SK-N-SH (cell line): ENCODE measurements at regions not wholly inside any gene's neighbourhood (a gene's known extent, or its start where the extent isn't known, plus 50 kb on each side); places are given as distances from the start of the nearest gene placed in this dataset.

Experiments
- CTCF ChIA-PET: fragments of 300-600, 350-600 bp; formaldehyde crosslinking; extraction: SDS; loops from one replicate; lab custom pipeline; 2021; lab: Yijun Ruan, JAX
- POLR2A ChIA-PET: fragments of 350-600 bp; sonication (Branson Sonifier 250); formaldehyde crosslinking; extraction: SDS; loops from one replicate; lab custom pipeline; 2020; ENCODE audit warnings: antibody characterized with exemption, inconsistent platforms; lab: Yijun Ruan, JAX
- DNase-seq: peaks from one replicate; pipeline ENCODE4 v3.0.0; 2012
- H2AFZ ChIP-seq: fragments of 200-600 bp; sonication (generic); 2 replicates; pipeline ENCODE4 v1.8.1; 2016; ENCODE audit warnings: antibody characterized with exemption, mild to moderate bottlenecking, low read depth
- H3F3A ChIP-seq: fragments of 200-600 bp; sonication (generic); replicated peaks from 2 replicates; pipeline ENCODE3; 2016; ENCODE audit warnings: antibody characterized with exemption, mild to moderate bottlenecking; ENCODE audit not compliant: insufficient read depth
- H3K27ac ChIP-seq, 2 experiments: fragments of 200-500 bp in 1 of 2; fragments of 200-600 bp in 1 of 2; sonication (Bioruptor generic) in 1 of 2; sonication (generic), shearing (Covaris generic) in 1 of 2; 2 replicates each; pipeline versions ENCODE4 v1.5.1 to v1.6.1; 2014 to 2016; ENCODE audit warnings: low read depth in 2 of 2, inconsistent platforms in 1 of 2, low read length in 1 of 2, mild to moderate bottlenecking in 1 of 2, mixed read lengths in 1 of 2
- H3K27me3 ChIP-seq: fragments of 200-600 bp; sonication (generic), shearing (Covaris generic); 2 replicates; pipeline ENCODE4 v1.6.1; 2016; ENCODE audit warnings: mixed run types; ENCODE audit not compliant: insufficient read depth
- H3K36me3 ChIP-seq, 2 experiments: fragments of 200-500 bp in 1 of 2; fragments of 200-600 bp in 1 of 2; sonication (Bioruptor generic) in 1 of 2; sonication (generic) in 1 of 2; replicated peaks in 1 of 2; 2 replicates each; pipeline versions ENCODE3 to v1.5.1; 2014 to 2016; ENCODE audit warnings: low read length in 1 of 2, mild to moderate bottlenecking in 1 of 2; ENCODE audit not compliant: insufficient read depth in 2 of 2, control insufficient read depth in 1 of 2
- H3K4me1 ChIP-seq, 2 experiments: fragments of 200-500 bp in 1 of 2; fragments of 200-600 bp in 1 of 2; sonication (Bioruptor generic) in 1 of 2; sonication (generic), shearing (Covaris generic) in 1 of 2; 2 replicates each; pipeline versions ENCODE4 v1.5.1 to v1.6.1; 2014 to 2016; ENCODE audit warnings: low read depth in 1 of 2, low read length in 1 of 2, mixed run types in 1 of 2; ENCODE audit not compliant: insufficient read depth in 2 of 2, control insufficient read depth in 1 of 2
- H3K4me2 ChIP-seq: fragments of 200-600 bp; sonication (generic), shearing (Covaris generic); 2 replicates; pipeline ENCODE4 v1.6.1; 2017; ENCODE audit warnings: mixed run types
- H3K4me3 ChIP-seq, 2 experiments: fragments of 200-500 bp in 1 of 2; fragments of 200-600 bp in 1 of 2; sonication (Bioruptor generic) in 1 of 2; sonication (generic), shearing (Covaris generic) in 1 of 2; 2 replicates each; pipeline versions ENCODE4 v1.5.1 to v1.8.1; 2014 to 2016; ENCODE audit warnings: low read depth in 2 of 2, inconsistent platforms in 1 of 2, low read length in 1 of 2, mild to moderate bottlenecking in 1 of 2, mixed read lengths in 1 of 2, moderate library complexity in 1 of 2
- H3K79me2 ChIP-seq: fragments of 200-600 bp; sonication (generic); 2 replicates; pipeline ENCODE4 v1.8.1; 2017; ENCODE audit warnings: mild to moderate bottlenecking; ENCODE audit not compliant: insufficient read depth
- H3K9ac ChIP-seq: fragments of 200-600 bp; sonication (generic); 2 replicates; pipeline ENCODE4 v1.6.1; 2017; ENCODE audit warnings: mixed run types
- H3K9me2 ChIP-seq: fragments of 200-600 bp; sonication (generic); 2 replicates; pipeline ENCODE4 v1.6.1; 2017; ENCODE audit warnings: mixed run types
- H3K9me3 ChIP-seq: fragments of 200-600 bp; sonication (generic); 2 replicates; pipeline ENCODE4 v1.6.1; 2017; ENCODE audit warnings: mixed run types, mild to moderate bottlenecking, moderate library complexity
- H4K20me1 ChIP-seq: fragments of 200-600 bp; sonication (generic); 2 replicates; pipeline ENCODE4 v1.6.1; 2017; ENCODE audit warnings: mild to moderate bottlenecking, mixed run types; ENCODE audit not compliant: insufficient read depth
- ELF1 ChIP-seq: IDR thresholded peaks from 2 replicates; pipeline ENCODE4 v1.4.0; 2012
- EP300 ChIP-seq, 2 experiments: IDR thresholded peaks; 2 replicates each; pipeline versions ENCODE4 v1.4.0 to v1.6.1; 2012; ENCODE audit warnings: borderline replicate concordance in 1 of 2, low read depth in 1 of 2, low read length in 1 of 2
- NFIC ChIP-seq: IDR thresholded peaks from 2 replicates; pipeline ENCODE4 v1.4.0; 2012; ENCODE audit warnings: borderline replicate concordance
- POLR2AphosphoS5 ChIP-seq: IDR thresholded peaks from 2 replicates; pipeline ENCODE4 v1.6.1; 2012; ENCODE audit warnings: low read depth, low read length
- RAD21 ChIP-seq: IDR thresholded peaks from 2 replicates; pipeline ENCODE4 v1.6.1; 2012; ENCODE audit warnings: mild to moderate bottlenecking, low read length
- RXRA ChIP-seq: IDR thresholded peaks from 2 replicates; pipeline ENCODE4 v1.4.0; 2012; ENCODE audit warnings: low read depth, mild to moderate bottlenecking, borderline replicate concordance
- TAF1 ChIP-seq: IDR thresholded peaks from 2 replicates; pipeline ENCODE4 v1.6.1; 2012; ENCODE audit warnings: low read depth, mild to moderate bottlenecking, low read length, moderate library complexity, borderline replicate concordance
- TEAD4 ChIP-seq: IDR thresholded peaks from 2 replicates; pipeline ENCODE4 v1.4.0; 2012; ENCODE audit warnings: mild to moderate bottlenecking, borderline replicate concordance; ENCODE audit not compliant: insufficient read depth
- WGBS: methylation state at CpG from one replicate; pipeline ENCODE4 v1.1.6; 2017; ENCODE audit warnings: low lambda C conversion rate; 5-methylcytosine and 5-hydroxymethylcytosine counted together
- TF ChIP-seq, protein P1 (sequence below): IDR thresholded peaks from 2 replicates; pipeline ENCODE4 v1.4.0; 2012; ENCODE audit warnings: low read depth, borderline replicate concordance
- TF ChIP-seq, protein P2 (sequence below): fragments of 150-350 bp; IDR thresholded peaks from 2 replicates; pipeline ENCODE4 v1.6.1; 2016; ENCODE audit warnings: mild to moderate bottlenecking, low read depth, low read length
- TF ChIP-seq, protein P3 (sequence below): IDR thresholded peaks from 2 replicates; pipeline ENCODE4 v1.4.0; 2012; ENCODE audit warnings: low read depth, borderline replicate concordance
- TF ChIP-seq, protein P4 (sequence below): fragments of 150-350 bp; IDR thresholded peaks from 2 replicates; pipeline ENCODE4 v1.6.1; 2017; ENCODE audit warnings: antibody characterized with exemption, low read length, low read depth, borderline replicate concordance

DNA sequence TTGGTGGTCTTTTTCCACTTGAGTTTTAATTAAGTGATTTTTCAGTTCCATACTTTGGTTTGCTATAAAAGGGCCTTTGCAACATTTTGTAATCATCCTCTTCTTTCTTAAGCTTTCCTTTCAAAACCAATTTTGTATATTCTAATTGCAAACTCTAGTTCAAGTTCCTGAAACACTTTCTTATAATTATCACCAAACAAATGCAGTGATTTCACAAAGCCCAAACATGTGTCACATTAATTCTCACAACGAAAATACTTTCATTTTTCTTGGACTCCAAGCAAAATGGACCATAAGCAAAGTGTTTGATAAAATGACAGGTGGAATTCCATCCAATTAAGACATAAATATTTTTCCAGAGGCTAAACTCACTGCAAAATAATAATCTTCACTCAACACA lies 188.2 kb upstream of the IRX5 start (continued):
- TF ChIP-seq RXRA (no peak), RAD21 (no peak)

DNA sequence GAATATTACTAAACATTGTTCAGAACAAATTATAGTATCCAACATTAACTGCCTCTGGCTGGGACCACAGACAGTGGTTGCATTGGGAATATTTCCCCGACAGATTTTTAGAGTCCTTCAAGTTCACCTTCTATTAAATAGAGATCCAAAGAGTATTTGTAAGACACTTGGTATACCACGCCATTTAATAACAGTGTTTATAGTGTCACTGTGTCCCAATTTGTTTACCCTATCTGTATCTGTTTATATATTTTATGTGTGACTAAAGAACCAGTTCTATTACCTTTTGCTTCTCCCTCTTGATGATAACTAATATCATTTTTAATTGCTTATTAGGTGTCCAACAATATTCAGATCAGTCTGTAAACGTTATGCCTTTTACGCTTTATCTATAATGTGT lies 191.3 kb upstream of the IRX5 start:
- ChIA-PET CTCF (no interaction called here), POLR2A (no interaction called here)
- no peak overlapping the region for H3K27ac ChIP-seq
- TF ChIP-seq, protein P1, sequence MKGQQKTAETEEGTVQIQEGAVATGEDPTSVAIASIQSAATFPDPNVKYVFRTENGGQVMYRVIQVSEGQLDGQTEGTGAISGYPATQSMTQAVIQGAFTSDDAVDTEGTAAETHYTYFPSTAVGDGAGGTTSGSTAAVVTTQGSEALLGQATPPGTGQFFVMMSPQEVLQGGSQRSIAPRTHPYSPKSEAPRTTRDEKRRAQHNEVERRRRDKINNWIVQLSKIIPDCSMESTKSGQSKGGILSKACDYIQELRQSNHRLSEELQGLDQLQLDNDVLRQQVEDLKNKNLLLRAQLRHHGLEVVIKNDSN, result no peak
- TF ChIP-seq, protein P2, sequence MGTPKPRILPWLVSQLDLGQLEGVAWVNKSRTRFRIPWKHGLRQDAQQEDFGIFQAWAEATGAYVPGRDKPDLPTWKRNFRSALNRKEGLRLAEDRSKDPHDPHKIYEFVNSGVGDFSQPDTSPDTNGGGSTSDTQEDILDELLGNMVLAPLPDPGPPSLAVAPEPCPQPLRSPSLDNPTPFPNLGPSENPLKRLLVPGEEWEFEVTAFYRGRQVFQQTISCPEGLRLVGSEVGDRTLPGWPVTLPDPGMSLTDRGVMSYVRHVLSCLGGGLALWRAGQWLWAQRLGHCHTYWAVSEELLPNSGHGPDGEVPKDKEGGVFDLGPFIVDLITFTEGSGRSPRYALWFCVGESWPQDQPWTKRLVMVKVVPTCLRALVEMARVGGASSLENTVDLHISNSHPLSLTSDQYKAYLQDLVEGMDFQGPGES, result no peak
- TF ChIP-seq, protein P3, sequence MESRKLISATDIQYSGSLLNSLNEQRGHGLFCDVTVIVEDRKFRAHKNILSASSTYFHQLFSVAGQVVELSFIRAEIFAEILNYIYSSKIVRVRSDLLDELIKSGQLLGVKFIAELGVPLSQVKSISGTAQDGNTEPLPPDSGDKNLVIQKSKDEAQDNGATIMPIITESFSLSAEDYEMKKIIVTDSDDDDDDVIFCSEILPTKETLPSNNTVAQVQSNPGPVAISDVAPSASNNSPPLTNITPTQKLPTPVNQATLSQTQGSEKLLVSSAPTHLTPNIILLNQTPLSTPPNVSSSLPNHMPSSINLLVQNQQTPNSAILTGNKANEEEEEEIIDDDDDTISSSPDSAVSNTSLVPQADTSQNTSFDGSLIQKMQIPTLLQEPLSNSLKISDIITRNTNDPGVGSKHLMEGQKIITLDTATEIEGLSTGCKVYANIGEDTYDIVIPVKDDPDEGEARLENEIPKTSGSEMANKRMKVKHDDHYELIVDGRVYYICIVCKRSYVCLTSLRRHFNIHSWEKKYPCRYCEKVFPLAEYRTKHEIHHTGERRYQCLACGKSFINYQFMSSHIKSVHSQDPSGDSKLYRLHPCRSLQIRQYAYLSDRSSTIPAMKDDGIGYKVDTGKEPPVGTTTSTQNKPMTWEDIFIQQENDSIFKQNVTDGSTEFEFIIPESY, result no peak
- TF ChIP-seq TEAD4 (no peak), POLR2AphosphoS5 (no peak), ELF1 (no peak), NFIC (no peak), EP300 (IDR thresholded peaks at IDR 0.05; ENCODE audit: borderline replicate concordance in 1 of 2, low read depth in 1 of 2, low read length in 1 of 2) (no peak), TAF1 (no peak)
- TF ChIP-seq, protein P4, sequence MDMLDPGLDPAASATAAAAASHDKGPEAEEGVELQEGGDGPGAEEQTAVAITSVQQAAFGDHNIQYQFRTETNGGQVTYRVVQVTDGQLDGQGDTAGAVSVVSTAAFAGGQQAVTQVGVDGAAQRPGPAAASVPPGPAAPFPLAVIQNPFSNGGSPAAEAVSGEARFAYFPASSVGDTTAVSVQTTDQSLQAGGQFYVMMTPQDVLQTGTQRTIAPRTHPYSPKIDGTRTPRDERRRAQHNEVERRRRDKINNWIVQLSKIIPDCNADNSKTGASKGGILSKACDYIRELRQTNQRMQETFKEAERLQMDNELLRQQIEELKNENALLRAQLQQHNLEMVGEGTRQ, result no peak
- TF ChIP-seq, all 33 proteins: peak for 0
- H3K4me2 ChIP-seq, result no peak overlapping the region
- no peak overlapping the region for H3K4me3 ChIP-seq
- H3F3A ChIP-seq, result no peaks in the 10 kb centered on the region
- no peaks in the 10 kb centered on the region for H3K9me3 ChIP-seq
- no peaks in the 10 kb centered on the region for H3K9me2 ChIP-seq
- H3K79me2 ChIP-seq, result no peaks in the 10 kb centered on the region
- no peaks in the 10 kb centered on the region for H4K20me1 ChIP-seq
- H2AFZ ChIP-seq, result no peak overlapping the region
- 52% methylated on average over 4 of the region's 4 CpGs for WGBS
- H3K4me1 ChIP-seq, result no peaks in the 10 kb centered on the region
- no peak for DNase-seq
- H3K9ac ChIP-seq, result no peak overlapping the region
- no peaks in the 10 kb centered on the region for H3K27me3 ChIP-seq
- no peaks in the 10 kb centered on the region for H3K36me3 ChIP-seq
